ENCODE measurements at regions not wholly inside any gene's neighbourhood (a gene's known extent, or its start where the extent isn't known, plus 50 kb on each side); places are given as distances from the start of the nearest gene placed in this dataset.

DNA sequence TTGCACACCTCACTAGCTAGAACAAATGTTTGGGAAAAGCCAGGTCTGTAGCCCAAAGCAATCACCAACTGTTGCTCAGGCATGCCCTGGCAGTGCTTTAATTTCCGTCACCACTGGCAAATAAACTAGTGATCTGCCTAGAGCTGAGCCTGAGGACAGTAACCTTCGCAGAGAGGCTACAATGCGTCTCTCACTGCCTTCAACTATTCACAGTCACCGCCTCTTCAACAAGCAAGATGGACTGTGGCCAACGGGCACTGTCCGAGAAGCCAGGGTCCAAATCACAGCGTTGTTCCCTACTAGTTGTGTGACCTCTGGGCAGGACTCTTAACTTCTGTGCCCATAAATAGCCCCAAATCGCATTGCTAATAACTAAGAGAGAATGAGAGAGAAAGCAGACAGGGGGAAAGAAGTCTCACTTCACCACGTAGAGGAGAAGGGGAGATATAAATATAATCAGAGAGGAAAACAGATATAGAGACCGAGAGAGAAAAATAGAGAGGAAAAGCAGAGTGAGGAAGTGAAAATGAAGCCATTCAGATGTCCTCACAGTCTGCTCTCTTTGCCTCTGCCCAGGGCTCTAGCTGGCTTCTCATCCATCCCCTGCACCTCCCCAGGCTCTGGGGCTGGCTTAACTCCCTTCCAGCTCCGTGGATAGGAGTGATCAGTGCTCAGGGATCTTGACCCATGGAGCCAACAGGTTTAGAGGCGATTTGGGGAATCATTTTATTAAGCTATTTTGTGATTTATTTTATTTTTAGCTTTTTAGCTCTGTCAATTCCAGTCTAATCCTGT, 157.9 kb downstream of the ZDHHC21 start:
- H3K9me3 ChIP-seq, result no peaks in the 10 kb centered on the region
- ChIA-PET CTCF (no interaction called here), POLR2A (no interaction called here)
- no peak overlapping the region for H3K27ac ChIP-seq (ENCODE audit: low read length)
- Mint-ChIP-seq H3K27ac (no peak overlapping the region), H3K4me1 (peaks cover 0 to 5% (median 0%) of the 10 kb centered on the region in 3 donors), H3K9me3 (no peaks in the 10 kb centered on the region), H3K4me3 (no peak overlapping the region), H3K27me3 (peaks cover 11 to 17% of the 10 kb centered on the region in 2 donors), H3K36me3 (no peaks in the 10 kb centered on the region)
- H3K4me3 ChIP-seq (ENCODE audit: control insufficient read depth in 1 of 2, extremely low read depth in 1 of 2, low read length in 1 of 2), result no peak overlapping the region
- WGBS (ENCODE audit: insufficient coverage), result 49% methylated on average over 4 of the region's 12 CpGs
- no peak for DNase-seq
- ATAC-seq (replicated peaks in 1 of 4), result no peak
- H3K27me3 ChIP-seq (replicated peaks in 1 of 2; ENCODE audit: control insufficient read depth in 2 of 2, extremely low read depth in 1 of 2, insufficient read depth in 2 of 2, low read length in 1 of 2), result peaks cover 0 to 14% of the 10 kb centered on the region in 2 experiments
- no peaks in the 10 kb centered on the region for H3K36me3 ChIP-seq (ENCODE audit: control insufficient read depth in 2 of 2, extremely low read depth in 1 of 2, insufficient read depth in 1 of 2, low read length in 1 of 2)
- no peaks in the 10 kb centered on the region for H3K4me1 ChIP-seq (ENCODE audit: control insufficient read depth in 1 of 2, extremely low read depth in 1 of 2, insufficient read depth in 2 of 2, low read length in 2 of 2)

DNA sequence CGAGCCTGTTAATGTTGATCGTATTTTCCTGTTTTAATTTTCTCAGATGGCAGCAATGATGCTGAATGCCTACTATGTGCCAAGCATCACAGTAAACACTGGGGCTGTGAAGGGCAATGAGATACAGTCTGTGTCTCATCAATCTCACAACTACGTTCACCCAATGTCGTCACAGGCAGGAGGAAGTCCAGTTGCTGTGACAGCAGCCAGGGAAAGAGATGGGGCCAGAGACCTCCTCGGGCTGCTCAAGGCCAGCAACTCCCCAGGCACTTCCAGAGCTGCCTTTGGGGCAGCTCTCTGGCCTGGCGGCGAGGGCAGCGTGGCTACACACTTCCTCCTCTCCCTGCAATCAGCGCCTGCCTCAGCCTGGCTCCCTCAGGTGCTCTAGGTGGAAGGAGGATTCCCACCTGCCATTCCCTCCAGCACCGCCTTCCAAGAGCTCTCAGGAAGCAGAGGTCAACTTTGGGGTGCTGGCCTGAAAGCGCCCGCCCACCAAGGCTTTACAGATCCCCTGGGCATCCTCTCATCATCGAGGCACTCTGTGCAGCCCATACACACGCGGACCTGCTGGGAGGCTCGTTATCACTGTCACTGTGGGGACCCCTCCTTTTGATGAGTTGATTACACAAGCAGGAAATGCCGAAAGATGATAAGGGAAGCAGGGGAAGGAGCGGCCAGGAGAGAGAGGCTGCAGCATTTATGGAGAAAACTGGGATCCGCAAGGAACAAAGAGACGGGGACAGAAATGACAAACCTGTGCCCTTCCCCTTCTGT, 159.2 kb downstream of the ZDHHC21 start:
- Histone ChIP-seq H3K36me3 (ENCODE audit: control insufficient read depth in 2 of 2, extremely low read depth in 1 of 2, insufficient read depth in 1 of 2, low read length in 1 of 2) (no peaks in the 10 kb centered on the region), H3K4me3 (ENCODE audit: control insufficient read depth in 1 of 2, extremely low read depth in 1 of 2, low read length in 1 of 2) (no peak overlapping the region), H3K4me1 (ENCODE audit: control insufficient read depth in 1 of 2, extremely low read depth in 1 of 2, insufficient read depth in 2 of 2, low read length in 2 of 2) (no peaks in the 10 kb centered on the region), H3K27ac (ENCODE audit: low read length) (no peak overlapping the region), H3K27me3 (replicated peaks in 1 of 2; ENCODE audit: control insufficient read depth in 2 of 2, extremely low read depth in 1 of 2, insufficient read depth in 2 of 2, low read length in 1 of 2) (peaks cover 0 to 14% of the 10 kb centered on the region in 2 experiments), H3K9me3 (no peaks in the 10 kb centered on the region)
- H3K9me3 Mint-ChIP-seq, result no peaks in the 10 kb centered on the region
- H3K4me3 Mint-ChIP-seq, result no peak overlapping the region
- H3K27me3 Mint-ChIP-seq, result peaks cover 11 to 17% of the 10 kb centered on the region in 2 donors
- WGBS (ENCODE audit: insufficient coverage), result 58% methylated on average over 15 of the region's 20 CpGs
- no peaks in the 10 kb centered on the region for H3K36me3 Mint-ChIP-seq
- ChIA-PET CTCF (no interaction called here), POLR2A (no interaction called here)
- peaks cover 0 to 5% (median 0%) of the 10 kb centered on the region in 3 donors for H3K4me1 Mint-ChIP-seq
- DNase-seq (no peak), ATAC-seq (replicated peaks in 1 of 4) (no peak)
- H3K27ac Mint-ChIP-seq, result no peak overlapping the region

DNA sequence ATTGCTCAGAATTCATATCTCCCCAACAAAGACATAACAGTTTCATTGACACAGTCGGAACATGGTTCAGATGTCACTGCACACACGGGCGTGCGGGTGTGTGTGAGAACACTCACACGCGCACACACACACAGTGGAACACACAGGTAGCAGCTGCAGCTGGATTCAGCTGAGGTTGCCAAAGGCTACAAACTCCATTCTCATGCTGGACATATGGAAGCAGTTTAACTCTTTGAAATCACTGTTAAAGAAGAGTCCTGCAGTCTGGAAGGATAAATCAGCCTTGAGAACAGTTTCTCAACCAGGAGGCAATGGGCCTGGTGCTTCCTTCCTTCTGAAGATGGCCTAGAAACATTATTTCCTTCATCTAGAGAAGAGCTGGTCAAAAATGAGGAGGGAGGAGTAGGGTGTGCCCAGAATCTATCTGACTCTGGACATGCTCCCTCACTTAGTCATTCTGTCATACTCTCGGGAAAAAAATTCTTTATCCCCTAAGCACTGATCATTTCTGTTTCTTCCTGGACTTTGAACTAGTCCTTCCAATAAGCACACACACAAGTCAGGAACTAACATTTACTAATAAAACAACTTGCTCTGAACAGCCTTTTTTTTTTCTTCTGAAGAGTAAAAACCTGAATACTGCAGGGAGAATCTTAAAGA, 160.6 kb downstream of the ZDHHC21 start:
- Histone ChIP-seq H3K4me3 (ENCODE audit: control insufficient read depth in 1 of 2, extremely low read depth in 1 of 2, low read length in 1 of 2) (no peak overlapping the region), H3K4me1 (ENCODE audit: control insufficient read depth in 1 of 2, extremely low read depth in 1 of 2, insufficient read depth in 2 of 2, low read length in 2 of 2) (no peaks in the 10 kb centered on the region), H3K27ac (ENCODE audit: low read length) (no peak overlapping the region), H3K27me3 (replicated peaks in 1 of 2; ENCODE audit: control insufficient read depth in 2 of 2, extremely low read depth in 1 of 2, insufficient read depth in 2 of 2, low read length in 1 of 2) (peaks cover 0 to 14% of the 10 kb centered on the region in 2 experiments), H3K36me3 (ENCODE audit: control insufficient read depth in 2 of 2, extremely low read depth in 1 of 2, insufficient read depth in 1 of 2, low read length in 1 of 2) (no peaks in the 10 kb centered on the region), H3K9me3 (no peaks in the 10 kb centered on the region)
- POLR2A ChIA-PET, result interaction anchor here in 1 of 2 donors (0.6 kb wide), 1 partner anchor 53 kb away, joined by 4 read pairs; no protein-coding TSS in a partner anchor
- H3K4me3 Mint-ChIP-seq, result no peak overlapping the region
- H3K27me3 Mint-ChIP-seq, result peaks cover 16 to 20% of the 10 kb centered on the region in 2 donors
- no peak overlapping the region for H3K27ac Mint-ChIP-seq
- CTCF ChIA-PET, result no interaction called here
- H3K9me3 Mint-ChIP-seq, result no peaks in the 10 kb centered on the region
- 97% methylated on average over 6 of the region's 7 CpGs for WGBS (ENCODE audit: insufficient coverage)
- DNase-seq, result no peak
- no peak for ATAC-seq (replicated peaks in 1 of 4)
- no peaks in the 10 kb centered on the region for H3K36me3 Mint-ChIP-seq
- peaks cover 0 to 5% (median 0%) of the 10 kb centered on the region in 3 donors for H3K4me1 Mint-ChIP-seq

DNA sequence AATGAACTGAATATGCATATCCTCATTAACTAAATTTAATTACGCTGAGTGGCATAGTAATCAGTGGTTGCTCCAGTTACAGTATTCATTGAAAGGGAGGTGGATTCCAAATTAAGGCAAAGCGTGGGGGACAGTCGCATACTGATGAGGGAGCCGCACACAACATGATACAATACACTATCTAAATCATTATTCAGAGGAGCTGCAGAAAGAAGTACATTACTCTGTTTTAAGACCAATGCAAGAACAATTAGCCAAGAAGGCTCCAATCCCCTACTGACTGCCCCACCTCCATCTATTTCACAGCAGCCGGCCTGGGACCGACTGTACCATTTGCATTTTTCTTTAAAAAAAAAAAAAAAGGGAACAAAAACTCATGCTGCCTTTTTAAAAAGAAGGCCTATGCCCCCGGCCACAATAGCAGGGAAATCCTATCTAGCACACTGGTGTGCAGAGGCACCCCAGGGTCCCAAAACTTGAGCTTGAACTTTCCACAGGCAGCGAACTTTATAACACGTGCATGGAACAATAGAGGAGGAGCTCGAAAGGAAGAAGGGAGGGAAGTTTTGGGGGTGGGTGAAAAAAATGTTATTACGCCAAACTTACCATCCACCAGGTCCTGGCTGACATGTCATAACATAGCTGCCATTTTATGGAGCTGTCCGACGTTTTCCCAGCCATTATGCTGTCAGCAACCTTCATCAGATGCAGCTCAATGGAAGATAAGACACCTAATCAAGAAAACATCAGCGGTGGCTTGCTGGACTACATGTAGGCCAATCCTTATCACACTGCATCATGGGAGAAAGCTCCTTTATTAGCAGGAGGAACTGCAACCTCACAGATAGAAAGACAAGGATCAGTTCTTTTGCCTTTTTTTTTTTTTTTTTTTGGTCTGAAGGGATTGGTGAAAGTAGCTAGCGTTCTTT, 161.6 kb downstream of the ZDHHC21 start:
- Histone ChIP-seq H3K9me3 (no peaks in the 10 kb centered on the region), H3K4me3 (ENCODE audit: control insufficient read depth in 1 of 2, extremely low read depth in 1 of 2, low read length in 1 of 2) (no peak overlapping the region), H3K27ac (ENCODE audit: low read length) (no peak overlapping the region), H3K4me1 (ENCODE audit: control insufficient read depth in 1 of 2, extremely low read depth in 1 of 2, insufficient read depth in 2 of 2, low read length in 2 of 2) (no peaks in the 10 kb centered on the region), H3K36me3 (ENCODE audit: control insufficient read depth in 2 of 2, extremely low read depth in 1 of 2, insufficient read depth in 1 of 2, low read length in 1 of 2) (no peaks in the 10 kb centered on the region), H3K27me3 (replicated peaks in 1 of 2; ENCODE audit: control insufficient read depth in 2 of 2, extremely low read depth in 1 of 2, insufficient read depth in 2 of 2, low read length in 1 of 2) (peaks cover 0 to 13% of the 10 kb centered on the region in 2 experiments)
- ChIA-PET CTCF (interaction anchor here in 1 of 2 donors (0.7 kb wide), 2 partner anchors 10 to 542 kb away, joined by 4 to 8 read pairs; no protein-coding TSS in a partner anchor), POLR2A (interaction anchor here in 1 of 2 donors (0.6 kb wide), 1 partner anchor 52 kb away, joined by 4 read pairs; no protein-coding TSS in a partner anchor)
- no peaks in the 10 kb centered on the region for H3K36me3 Mint-ChIP-seq
- WGBS (ENCODE audit: insufficient coverage), result 87% methylated on average over 5 of the region's 15 CpGs
- ATAC-seq (replicated peaks in 1 of 4) (no peak), DNase-seq (no peak)
- peaks cover 0 to 5% (median 0%) of the 10 kb centered on the region in 3 donors for H3K4me1 Mint-ChIP-seq
- no peak overlapping the region for H3K27ac Mint-ChIP-seq
- no peak overlapping the region for H3K4me3 Mint-ChIP-seq
- H3K9me3 Mint-ChIP-seq, result no peaks in the 10 kb centered on the region
- H3K27me3 Mint-ChIP-seq, result peaks cover 16 to 20% of the 10 kb centered on the region in 2 donors

DNA sequence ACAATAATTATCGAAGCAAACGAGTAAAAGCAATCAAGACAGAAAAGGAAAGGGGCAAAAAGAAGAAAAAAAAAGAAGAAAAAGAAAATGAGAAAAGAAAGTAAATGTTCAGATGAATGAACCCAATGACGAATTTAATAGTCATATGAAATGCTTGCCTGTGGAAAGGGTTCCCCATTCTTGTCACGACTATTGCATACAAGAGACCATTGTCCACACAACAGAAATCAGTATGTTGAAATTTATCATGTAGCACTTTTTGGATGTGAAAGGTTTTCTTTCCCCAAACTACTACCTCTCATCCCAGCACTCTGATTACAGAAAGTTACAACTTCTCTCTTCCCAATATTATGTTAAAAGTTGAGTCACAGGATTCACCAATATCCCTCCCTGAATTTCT, 162.4 kb downstream of the ZDHHC21 start:
- Mint-ChIP-seq H3K27ac (no peak overlapping the region), H3K9me3 (no peaks in the 10 kb centered on the region), H3K4me3 (no peak overlapping the region), H3K36me3 (no peaks in the 10 kb centered on the region), H3K27me3 (peaks cover 16 to 18% of the 10 kb centered on the region in 2 donors), H3K4me1 (peaks cover 0 to 5% (median 0%) of the 10 kb centered on the region in 3 donors)
- Histone ChIP-seq H3K27me3 (replicated peaks in 1 of 2; ENCODE audit: control insufficient read depth in 2 of 2, extremely low read depth in 1 of 2, insufficient read depth in 2 of 2, low read length in 1 of 2) (peaks cover 0 to 12% of the 10 kb centered on the region in 2 experiments), H3K36me3 (ENCODE audit: control insufficient read depth in 2 of 2, extremely low read depth in 1 of 2, insufficient read depth in 1 of 2, low read length in 1 of 2) (no peaks in the 10 kb centered on the region), H3K4me1 (ENCODE audit: control insufficient read depth in 1 of 2, extremely low read depth in 1 of 2, insufficient read depth in 2 of 2, low read length in 2 of 2) (no peaks in the 10 kb centered on the region), H3K4me3 (ENCODE audit: control insufficient read depth in 1 of 2, extremely low read depth in 1 of 2, low read length in 1 of 2) (no peak overlapping the region), H3K27ac (ENCODE audit: low read length) (no peak overlapping the region), H3K9me3 (no peaks in the 10 kb centered on the region)
- DNase-seq, result no peak
- ChIA-PET POLR2A (no interaction called here), CTCF (no interaction called here)
- no peak for ATAC-seq (replicated peaks in 1 of 4)
- 80% methylated on average over 2 of the region's 4 CpGs for WGBS (ENCODE audit: insufficient coverage)
